ENCODE measurements at regions not wholly inside any gene's neighbourhood (a gene's known extent, or its start where the extent isn't known, plus 50 kb on each side); places are given as distances from the start of the nearest gene placed in this dataset.
A peak's percentile ranks its signal among the peaks of the same experiment; 100 is the strongest.

GRCh38 chr3:67846166-67846565 is 191.8 kb upstream of the SUCLG2 start:
- no peak for TF ChIP-seq POLR2A (IDR thresholded peaks at IDR 0.05; ENCODE audit: low read depth, low read length)
- FAIRE-seq: no peak
- DNase-seq (ENCODE audit: insufficient read length, low spot score): no peak

GRCh38 chr3:67832817-67833216 is 178.4 kb upstream of the SUCLG2 start:
- TF ChIP-seq POLR2A (IDR thresholded peaks at IDR 0.05; ENCODE audit: low read depth, low read length): no peak
- DNase-seq (ENCODE audit: insufficient read length, low spot score): no peak
- FAIRE-seq: no peak

GRCh38 chr3:67831262-67831661 is 176.8 kb upstream of the SUCLG2 start:
- no peak for TF ChIP-seq POLR2A (IDR thresholded peaks at IDR 0.05; ENCODE audit: low read depth, low read length)
- FAIRE-seq (no peak), DNase-seq (ENCODE audit: insufficient read length, low spot score) (no peak)

GRCh38 chr3:67828486-67829010 is 174.1 kb upstream of the SUCLG2 start:
- FAIRE-seq (no peak), DNase-seq (ENCODE audit: insufficient read length, low spot score) (no peak)
- TF ChIP-seq POLR2A (IDR thresholded peaks at IDR 0.05; ENCODE audit: low read depth, low read length): no peak

GRCh38 chr3:67821135-67821534 is 166.7 kb upstream of the SUCLG2 start:
- TF ChIP-seq POLR2A (IDR thresholded peaks at IDR 0.05; ENCODE audit: low read depth, low read length): no peak
- FAIRE-seq: no peak
- no peak for DNase-seq (ENCODE audit: insufficient read length, low spot score)

- FAIRE-seq: no peak
- TF ChIP-seq POLR2A (IDR thresholded peaks at IDR 0.05; ENCODE audit: low read depth, low read length): no peak
- DNase-seq (ENCODE audit: insufficient read length, low spot score): no peak
These were observed 165.0 kb upstream of the SUCLG2 start for GRCh38 chr3:67819447-67819846.

- no peak for DNase-seq (ENCODE audit: insufficient read length, low spot score)
- FAIRE-seq: no peak
- no peak for TF ChIP-seq POLR2A (IDR thresholded peaks at IDR 0.05; ENCODE audit: low read depth, low read length)
These were observed 155.0 kb upstream of the SUCLG2 start for GRCh38 chr3:67809370-67809935.

DNA sequence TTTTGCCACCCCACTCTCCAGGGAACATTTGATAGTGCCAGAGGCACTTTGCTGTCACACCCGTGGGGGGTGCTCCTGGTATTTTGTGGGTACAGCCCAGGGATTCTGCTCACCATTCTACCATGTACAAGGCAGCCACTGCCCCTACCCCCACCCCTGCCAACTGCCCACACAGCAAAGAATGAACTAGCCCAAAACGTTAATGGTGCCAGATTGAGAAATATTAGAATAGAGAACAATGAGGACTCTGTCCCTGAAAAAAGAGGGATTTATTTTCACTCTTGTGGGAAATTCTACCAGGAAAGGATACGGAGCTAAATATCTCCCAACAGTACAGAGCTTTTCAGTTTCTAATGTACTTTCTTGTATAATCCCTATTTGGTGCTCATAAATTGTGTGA is 154.5 kb upstream of the SUCLG2 start:
- FAIRE-seq (no peak), DNase-seq (ENCODE audit: insufficient read length, low spot score) (no peak)
- no peak for TF ChIP-seq POLR2A (IDR thresholded peaks at IDR 0.05; ENCODE audit: low read depth, low read length)

- TF ChIP-seq POLR2A (IDR thresholded peaks at IDR 0.05; ENCODE audit: low read depth, low read length): no peak
- FAIRE-seq (no peak), DNase-seq (ENCODE audit: insufficient read length, low spot score) (peak; percentile 7)
These were observed 150.2 kb upstream of the SUCLG2 start for GRCh38 chr3:67804578-67804977.

DNA sequence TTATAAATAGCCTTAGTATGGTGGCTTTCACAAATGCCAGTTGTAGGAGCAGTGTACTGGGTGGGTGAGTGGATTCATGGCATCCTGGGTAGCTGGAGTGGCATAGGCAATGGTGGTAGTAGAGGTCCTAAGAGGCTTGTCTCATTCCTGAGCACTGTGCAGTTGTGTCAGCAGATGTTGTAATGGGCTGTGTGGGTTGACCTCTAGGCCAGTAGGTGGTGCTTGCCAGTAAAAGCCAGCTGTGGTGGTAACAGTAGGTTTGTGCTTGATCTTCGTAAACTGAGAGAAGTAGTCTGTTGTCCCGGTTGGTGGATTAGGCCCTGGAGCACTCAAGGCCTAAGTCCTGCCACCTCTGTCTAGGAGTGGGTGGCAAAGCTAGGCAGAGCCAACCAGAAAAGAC is 149.7 kb upstream of the SUCLG2 start:
- FAIRE-seq (no peak), DNase-seq (ENCODE audit: insufficient read length, low spot score) (no peak)
- no peak for TF ChIP-seq POLR2A (IDR thresholded peaks at IDR 0.05; ENCODE audit: low read depth, low read length)

- no peak for TF ChIP-seq POLR2A (IDR thresholded peaks at IDR 0.05; ENCODE audit: low read depth, low read length)
- no peak for FAIRE-seq
- DNase-seq (ENCODE audit: insufficient read length, low spot score): no peak
These were observed 144.0 kb upstream of the SUCLG2 start for GRCh38 chr3:67798412-67798811.

DNA sequence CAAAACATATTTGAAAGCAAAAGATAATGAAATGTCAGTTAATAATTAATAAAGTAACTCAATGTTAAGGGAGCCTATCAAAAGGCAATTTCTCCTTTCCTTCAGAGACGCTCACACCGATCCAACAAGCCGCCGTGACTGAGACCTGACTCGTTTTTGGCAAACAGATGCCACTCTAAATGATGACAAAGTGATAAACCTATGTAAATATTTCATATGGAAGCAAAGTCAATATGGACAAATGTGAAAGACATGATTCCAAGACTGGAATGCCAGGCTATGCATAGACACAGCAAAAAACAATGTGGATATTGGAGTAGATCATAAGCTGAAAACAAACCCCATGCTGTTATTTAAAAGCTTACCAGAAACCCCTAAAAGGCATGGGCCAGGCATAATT is 137.2 kb upstream of the SUCLG2 start:
- no peak for DNase-seq (ENCODE audit: insufficient read length, low spot score)
- TF ChIP-seq POLR2A (IDR thresholded peaks at IDR 0.05; ENCODE audit: low read depth, low read length): no peak

GRCh38 chr3:67790043-67790442 is 135.6 kb upstream of the SUCLG2 start:
- DNase-seq (ENCODE audit: insufficient read length, low spot score) (peak; percentile 15), FAIRE-seq (peak; percentile 89)
- no peak for TF ChIP-seq POLR2A (IDR thresholded peaks at IDR 0.05; ENCODE audit: low read depth, low read length)

More for the DNA sequence above, 137.2 kb upstream of the SUCLG2 start:
- FAIRE-seq: no peak

- TF ChIP-seq POLR2A (IDR thresholded peaks at IDR 0.05; ENCODE audit: low read depth, low read length): no peak
- no peak for DNase-seq (ENCODE audit: insufficient read length, low spot score)
- FAIRE-seq: no peak
These were observed 134.0 kb upstream of the SUCLG2 start for GRCh38 chr3:67788396-67788795.
